ENCODE measurements at regions not wholly inside any gene's neighbourhood (a gene's known extent, or its start where the extent isn't known, plus 50 kb on each side); places are given as distances from the start of the nearest gene placed in this dataset.

- TF ChIP-seq POLR2A (IDR thresholded peaks at IDR 0.05) = no peak
- no peak for TF ChIP-seq CTCF (IDR thresholded peaks at IDR 0.05)
Measured at GRCh38 chrX:38974542-38974941, 173.3 kb downstream of the MID1IP1 start.

Measured in transverse colon (tissue), 3 donors.